AG04449 (cell line): ENCODE measurements at regions not wholly inside any gene's neighbourhood (a gene's known extent, or its start where the extent isn't known, plus 50 kb on each side); places are given as distances from the start of the nearest gene placed in this dataset.

Experiments
- CTCF ChIA-PET: fragments of 350-600 bp; formaldehyde crosslinking; extraction: SDS; loops from one replicate; lab custom pipeline; 2021; ENCODE audit warnings: antibody characterized with exemption; lab: Yijun Ruan, JAX
- POLR2A ChIA-PET: fragments of 400-600, 350-600 bp; formaldehyde crosslinking; extraction: SDS; loops from one replicate; lab custom pipeline; 2020; ENCODE audit warnings: antibody characterized with exemption, inconsistent platforms; lab: Yijun Ruan, JAX
- DNase-seq: peaks from one replicate; pipeline ENCODE4 v3.0.0-alpha.2; 2010; ENCODE audit warnings: low read depth, low spot score
- H3K4me3 ChIP-seq: 2 replicates; pipeline ENCODE4 v1.5.1; 2011; ENCODE audit warnings: low read depth, mild to moderate bottlenecking, control low read depth, low read length
- CTCF ChIP-seq: IDR thresholded peaks from one replicate; pipeline ENCODE4 v1.5.1; 2011; ENCODE audit warnings: mild to moderate bottlenecking, moderate library complexity, low read length, control low read depth, inconsistent platforms; ENCODE audit not compliant: insufficient read depth; ENCODE audit errors: missing control alignments

DNA sequence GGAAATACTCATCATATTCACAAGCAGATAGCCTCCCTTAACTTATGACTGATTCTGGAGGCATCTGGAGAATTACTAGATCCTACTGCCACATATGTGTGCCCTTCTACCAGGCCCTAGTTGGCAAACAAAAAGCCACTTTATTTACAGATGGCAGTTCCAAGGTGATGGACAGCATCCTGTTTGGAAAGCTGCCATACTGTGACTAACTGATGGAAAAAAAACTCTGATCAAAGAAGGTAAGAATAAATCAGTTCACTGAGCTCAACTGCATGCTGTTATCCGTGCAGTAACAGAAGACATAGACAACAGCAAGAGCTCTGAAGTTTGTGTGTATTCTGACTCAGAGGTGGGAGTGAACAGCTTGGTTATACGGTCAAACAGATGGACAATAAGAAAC lies 279.8 kb upstream of the POU5F2 start:
- DNase-seq = no peak
- TF ChIP-seq CTCF = no peak
- CTCF ChIA-PET = no interaction called here
- no peak overlapping the region for H3K4me3 ChIP-seq
- POLR2A ChIA-PET = no interaction called here

- DNase-seq = no peak
- TF ChIP-seq CTCF = no peak
- no peak overlapping the region for H3K4me3 ChIP-seq
- ChIA-PET CTCF (no interaction called here), POLR2A (no interaction called here)
These were observed 276.2 kb upstream of the POU5F2 start for GRCh38 chr5:94017579-94017978.

- ChIA-PET POLR2A (no interaction called here), CTCF (no interaction called here)
- no peak overlapping the region for H3K4me3 ChIP-seq
- DNase-seq = no peak
- TF ChIP-seq CTCF = no peak
These were observed 269.4 kb upstream of the POU5F2 start for GRCh38 chr5:94010814-94011213.

GRCh38 chr5:94009161-94009560 lies 267.8 kb upstream of the POU5F2 start:
- ChIA-PET POLR2A (no interaction called here), CTCF (no interaction called here)

GRCh38 chr5:93998951-93999455 lies 257.6 kb upstream of the POU5F2 start:
- DNase-seq = no peak
- POLR2A ChIA-PET = no interaction called here
- TF ChIP-seq CTCF = no peak
- CTCF ChIA-PET = no interaction called here
- H3K4me3 ChIP-seq = no peak overlapping the region

More at GRCh38 chr5:94009161-94009560, 267.8 kb upstream of the POU5F2 start:
- DNase-seq = no peak
- no peak for TF ChIP-seq CTCF
- H3K4me3 ChIP-seq = no peak overlapping the region

DNA sequence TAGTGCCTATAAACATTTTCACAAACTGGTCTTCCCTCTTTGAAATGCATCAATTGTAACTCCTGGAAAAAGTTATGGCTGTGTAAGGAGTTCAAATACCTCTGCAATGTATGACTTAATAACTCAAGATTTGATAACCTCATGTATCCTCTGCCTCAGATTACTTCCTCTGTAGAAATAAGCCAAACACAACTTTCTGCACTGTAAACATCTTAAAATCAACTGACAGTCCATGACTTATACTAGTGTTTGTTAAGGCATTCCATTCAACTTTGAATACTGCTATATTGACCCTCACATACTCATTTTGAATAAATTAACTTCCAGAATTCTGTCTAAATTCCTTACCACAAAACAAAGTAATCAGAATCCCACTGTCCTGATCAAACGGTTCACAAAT lies 256.2 kb upstream of the POU5F2 start:
- POLR2A ChIA-PET = no interaction called here
- H3K4me3 ChIP-seq = no peak overlapping the region
- DNase-seq = no peak
- no peak for TF ChIP-seq CTCF
- CTCF ChIA-PET = no interaction called here
